ENCODE measurements at regions not wholly inside any gene's neighbourhood (a gene's known extent, or its start where the extent isn't known, plus 50 kb on each side); places are given as distances from the start of the nearest gene placed in this dataset.

DNA sequence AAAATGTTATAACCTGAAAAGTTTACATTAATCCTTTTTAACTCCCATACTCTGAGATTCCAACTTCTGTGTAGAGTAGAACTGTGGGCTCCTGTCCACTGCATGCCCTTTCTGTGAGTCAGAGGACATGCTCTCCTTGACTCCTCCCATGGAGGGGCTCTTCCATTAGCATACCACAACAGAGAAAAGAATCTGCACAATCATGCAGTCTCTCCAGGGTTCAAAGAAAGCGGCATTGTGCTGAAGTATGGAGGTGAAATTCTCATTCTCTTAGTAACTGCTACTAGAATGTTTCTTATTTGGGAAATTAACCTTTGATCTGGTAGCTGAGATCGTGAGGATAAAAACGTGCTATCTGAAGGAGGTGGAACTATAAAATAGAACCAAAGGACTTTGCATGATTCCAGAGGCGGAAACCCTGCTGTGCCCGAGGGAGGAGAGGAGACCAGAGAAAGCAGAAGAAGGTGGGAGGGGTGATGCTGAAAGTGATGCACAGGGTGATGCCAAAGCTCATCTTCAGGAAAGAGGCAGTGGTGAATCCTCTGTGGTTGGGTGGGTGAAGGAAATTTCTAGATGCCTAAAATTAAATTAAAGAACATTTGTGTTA is 202.2 kb upstream of the PCSK2 start:
- Histone ChIP-seq H3K36me3 (ENCODE audit: control insufficient read depth in 2 of 2, extremely low read depth in 1 of 2, insufficient read depth in 2 of 2, low read length in 2 of 2) (no peaks in the 10 kb centered on the region), H3K9ac (replicated peaks; ENCODE audit: extremely low read depth, insufficient read depth, low read length) (no peak overlapping the region), H3K4me1 (ENCODE audit: control insufficient read depth, extremely low read depth, insufficient read depth, low read length) (no peaks in the 10 kb centered on the region), H4K20me1 (replicated peaks; ENCODE audit: control insufficient read depth, extremely low read depth, insufficient read depth, low read length) (no peaks in the 10 kb centered on the region), H3K27ac (ENCODE audit: insufficient read depth, low read depth, low read length) (no peak overlapping the region), H3K27me3 (ENCODE audit: control insufficient read depth in 2 of 2, insufficient read depth in 2 of 2, low read length in 2 of 2) (no peaks in the 10 kb centered on the region), H3K9me3 (replicated peaks; ENCODE audit: control insufficient read depth, insufficient read depth, low read length) (peaks cover 2% of the 10 kb centered on the region), H3K4me2 (ENCODE audit: insufficient read depth, low read length) (no peak overlapping the region), H3K4me3 (replicated peaks in 1 of 3; ENCODE audit: insufficient read depth in 1 of 3, low read depth in 1 of 3, low read length in 3 of 3) (no peak overlapping the region), H3K79me2 (ENCODE audit: control insufficient read depth, insufficient read depth, low read length) (no peaks in the 10 kb centered on the region), H3K9me1 (replicated peaks; ENCODE audit: control insufficient read depth, extremely low read depth, insufficient read depth, low read length) (no peaks in the 10 kb centered on the region), H2AFZ (ENCODE audit: low read depth, low read length) (no peak overlapping the region)
- DNase-seq (ENCODE audit: low read depth, low spot score), result no peak
- CTCF ChIA-PET, result no interaction called here
- POLR2A ChIA-PET, result no interaction called here
- dilution Hi-C loops (cut with MboI; ENCODE audit: extremely low pct_ligation_motif_present, low sequenced_read_pairs), result no loop called here
- no peak for TF ChIP-seq EZH2 (IDR thresholded peaks at IDR 0.05; ENCODE audit: borderline replicate concordance, low read depth, low read length, severe bottlenecking)
- TF ChIP-seq CTCF (IDR thresholded peaks at IDR 0.05; ENCODE audit: extremely low read depth in 1 of 2, insufficient read depth in 1 of 2, low read depth in 1 of 2, low read length in 2 of 2), result no peak
- TF ChIP-seq POLR2AphosphoS5 (IDR thresholded peaks at IDR 0.05; ENCODE audit: insufficient read depth, low read depth, low read length), result no peak
- no peak for TF ChIP-seq JUN (IDR thresholded peaks at IDR 0.05; ENCODE audit: borderline replicate concordance, insufficient read depth, insufficient read length, low read depth)
- no peak for TF ChIP-seq POLR2A (IDR thresholded peaks at IDR 0.05; ENCODE audit: low read depth, low read length)
- TF ChIP-seq, protein P1, sequence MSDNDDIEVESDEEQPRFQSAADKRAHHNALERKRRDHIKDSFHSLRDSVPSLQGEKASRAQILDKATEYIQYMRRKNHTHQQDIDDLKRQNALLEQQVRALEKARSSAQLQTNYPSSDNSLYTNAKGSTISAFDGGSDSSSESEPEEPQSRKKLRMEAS (IDR thresholded peaks at IDR 0.05; ENCODE audit: insufficient read depth, insufficient read length), result no peak
- no peak for TF ChIP-seq FOS (IDR thresholded peaks at IDR 0.05; ENCODE audit: borderline replicate concordance, insufficient read depth, low read length)
- no peak for TF ChIP-seq MYC (IDR thresholded peaks at IDR 0.05; ENCODE audit: low read depth, low read length)
- TF ChIP-seq GATA2 (IDR thresholded peaks at IDR 0.05; ENCODE audit: insufficient read depth, insufficient read length, low read depth, low read length), result no peak
- no peak for FAIRE-seq
- no TSS peak for BruUV-seq (replicated peaks)
- intact Hi-C loops (cut with micrococcal nuclease), result no loop called here
